HCT116 (cell line): ENCODE measurements at regions not wholly inside any gene's neighbourhood (a gene's known extent, or its start where the extent isn't known, plus 50 kb on each side); places are given as distances from the start of the nearest gene placed in this dataset.

Experiments
- CTCF ChIP-seq, 3 experiments: fragments of 200-600 bp in 1 of 3; sonication (generic) in 1 of 3; IDR thresholded peaks in 2 of 3; conservative IDR thresholded peaks in 1 of 3; 2 replicates each; pipeline ENCODE4 v1.5.1; 2012 to 2017; ENCODE audit warnings: low read depth in 2 of 3, low read length in 2 of 3, antibody characterized with exemption in 1 of 3, borderline replicate concordance in 1 of 3, control low read depth in 1 of 3, mild to moderate bottlenecking in 1 of 3, mixed read lengths in 1 of 3, mixed run types in 1 of 3, moderate library complexity in 1 of 3; ENCODE audit not compliant: insufficient read depth in 1 of 3
- ELF1 ChIP-seq: IDR thresholded peaks from 2 replicates; pipeline ENCODE4 v1.6.1; 2012; ENCODE audit warnings: low read depth, borderline replicate concordance
- EZH2 ChIP-seq: fragments of 200-600 bp; sonication (generic); IDR thresholded peaks from 2 replicates; pipeline ENCODE4 v1.6.1; 2017; ENCODE audit warnings: antibody characterized with exemption, mixed run types
- EZH2phosphoT487 ChIP-seq: fragments of 200-600 bp; IDR thresholded peaks from 2 replicates; pipeline ENCODE4 v1.6.1; 2018; ENCODE audit warnings: antibody characterized with exemption, borderline replicate concordance
- JUND ChIP-seq: IDR thresholded peaks from 2 replicates; pipeline ENCODE4 v1.6.1; 2012
- POLR2A ChIP-seq: IDR thresholded peaks from 2 replicates; pipeline ENCODE4 v1.7.0; 2011; ENCODE audit warnings: borderline replicate concordance; ENCODE audit not compliant: insufficient read depth, insufficient read length; ENCODE audit errors: extremely low read depth
- RAD21 ChIP-seq: IDR thresholded peaks from 2 replicates; pipeline ENCODE4 v1.6.1; 2012; ENCODE audit warnings: low read depth, mild to moderate bottlenecking
- SIN3A ChIP-seq: IDR thresholded peaks from 2 replicates; pipeline ENCODE4 v1.6.1; 2012; ENCODE audit warnings: low read depth
- TCF7L2 ChIP-seq: IDR thresholded peaks from 2 replicates; pipeline ENCODE4 v1.7.0; 2011; ENCODE audit warnings: borderline replicate concordance, inconsistent platforms; ENCODE audit not compliant: insufficient read depth, insufficient read length; ENCODE audit errors: extremely low read depth
- ZBTB33 ChIP-seq: IDR thresholded peaks from 2 replicates; pipeline ENCODE4 v1.6.1; 2011; ENCODE audit warnings: mild to moderate bottlenecking, low read length, moderate library complexity; ENCODE audit not compliant: insufficient replicate concordance; ENCODE audit errors: extremely low read depth
- ZNF274 ChIP-seq: fragments of 200-500 bp; sonication (Bioruptor generic); IDR thresholded peaks from 2 replicates; pipeline ENCODE4 v1.6.1; 2014; ENCODE audit warnings: mild to moderate bottlenecking, low read depth, low read length, inconsistent platforms
- TF ChIP-seq, protein P1 (sequence below): IDR thresholded peaks from 2 replicates; pipeline ENCODE4 v1.6.1; 2012; ENCODE audit warnings: low read depth

DNA sequence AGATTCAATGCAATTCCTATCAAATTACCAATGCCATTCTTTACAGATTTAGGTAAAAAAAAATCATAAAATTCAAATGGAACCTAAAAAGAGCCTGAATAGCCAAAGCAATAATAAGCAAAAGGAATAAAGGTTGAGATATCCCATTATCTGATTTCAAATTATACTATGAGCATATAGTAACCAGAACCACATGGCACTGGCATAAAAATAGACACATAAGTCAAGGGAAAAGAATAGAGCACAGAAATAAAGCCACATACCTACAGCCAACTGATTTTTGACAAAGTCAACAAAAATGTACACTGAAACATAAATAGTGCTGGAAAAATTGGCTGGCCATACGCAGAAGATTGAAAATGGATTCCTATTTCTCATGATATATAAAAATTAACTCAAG, 853.7 kb downstream of the FAT4 start:
- TF ChIP-seq EZH2phosphoT487: no peak
- TF ChIP-seq ZNF274: no peak
- no peak for TF ChIP-seq CTCF (IDR thresholded peaks at IDR 0.05 in 2 of 3, conservative IDR thresholded peaks at IDR 0.05 in 1 of 3; ENCODE audit: borderline replicate concordance in 1 of 3, insufficient read depth in 1 of 3, low read depth in 2 of 3, low read length in 2 of 3)
- no peak for TF ChIP-seq ZBTB33
- no peak for TF ChIP-seq ELF1
- TF ChIP-seq, protein P1, sequence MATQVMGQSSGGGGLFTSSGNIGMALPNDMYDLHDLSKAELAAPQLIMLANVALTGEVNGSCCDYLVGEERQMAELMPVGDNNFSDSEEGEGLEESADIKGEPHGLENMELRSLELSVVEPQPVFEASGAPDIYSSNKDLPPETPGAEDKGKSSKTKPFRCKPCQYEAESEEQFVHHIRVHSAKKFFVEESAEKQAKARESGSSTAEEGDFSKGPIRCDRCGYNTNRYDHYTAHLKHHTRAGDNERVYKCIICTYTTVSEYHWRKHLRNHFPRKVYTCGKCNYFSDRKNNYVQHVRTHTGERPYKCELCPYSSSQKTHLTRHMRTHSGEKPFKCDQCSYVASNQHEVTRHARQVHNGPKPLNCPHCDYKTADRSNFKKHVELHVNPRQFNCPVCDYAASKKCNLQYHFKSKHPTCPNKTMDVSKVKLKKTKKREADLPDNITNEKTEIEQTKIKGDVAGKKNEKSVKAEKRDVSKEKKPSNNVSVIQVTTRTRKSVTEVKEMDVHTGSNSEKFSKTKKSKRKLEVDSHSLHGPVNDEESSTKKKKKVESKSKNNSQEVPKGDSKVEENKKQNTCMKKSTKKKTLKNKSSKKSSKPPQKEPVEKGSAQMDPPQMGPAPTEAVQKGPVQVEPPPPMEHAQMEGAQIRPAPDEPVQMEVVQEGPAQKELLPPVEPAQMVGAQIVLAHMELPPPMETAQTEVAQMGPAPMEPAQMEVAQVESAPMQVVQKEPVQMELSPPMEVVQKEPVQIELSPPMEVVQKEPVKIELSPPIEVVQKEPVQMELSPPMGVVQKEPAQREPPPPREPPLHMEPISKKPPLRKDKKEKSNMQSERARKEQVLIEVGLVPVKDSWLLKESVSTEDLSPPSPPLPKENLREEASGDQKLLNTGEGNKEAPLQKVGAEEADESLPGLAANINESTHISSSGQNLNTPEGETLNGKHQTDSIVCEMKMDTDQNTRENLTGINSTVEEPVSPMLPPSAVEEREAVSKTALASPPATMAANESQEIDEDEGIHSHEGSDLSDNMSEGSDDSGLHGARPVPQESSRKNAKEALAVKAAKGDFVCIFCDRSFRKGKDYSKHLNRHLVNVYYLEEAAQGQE: no peak
- TF ChIP-seq JUND: no peak
- TF ChIP-seq TCF7L2: no peak
- TF ChIP-seq RAD21: no peak
- no peak for TF ChIP-seq SIN3A
- no peak for TF ChIP-seq POLR2A
- TF ChIP-seq EZH2: no peak
